OCI-LY7 (cell line): ENCODE measurements at regions not wholly inside any gene's neighbourhood (a gene's known extent, or its start where the extent isn't known, plus 50 kb on each side); places are given as distances from the start of the nearest gene placed in this dataset.

Source experiments
- BruUV-seq: library from RNA; stranded (reverse); fragments of 400-500 nt; replicated peaks from 2 replicates; lab custom pipeline; 2021; lab: Mats Ljungman, UMichigan
- CTCF ChIA-PET: fragments of 300-600 bp; sonication (Branson Sonifier 250); formaldehyde crosslinking; loops from one replicate; lab custom pipeline; 2022; ENCODE audit warnings: antibody characterized with exemption; ENCODE audit not compliant: unreplicated experiment; lab: Charles Lee
- POLR2A ChIA-PET: fragments of 300-600 bp; sonication (Branson Sonifier 250); formaldehyde crosslinking; loops from one replicate; lab custom pipeline; 2022; ENCODE audit warnings: antibody characterized with exemption; lab: Charles Lee
- DNase-seq: peaks from one replicate; pipeline ENCODE4 v3.0.0-alpha.2; 2015; ENCODE audit warnings: low spot score
- H2AFZ ChIP-seq: fragments of 200-600 bp; sonication (generic), shearing (Covaris generic); 2 replicates; pipeline ENCODE4 v1.6.1; 2014; ENCODE audit warnings: mild to moderate bottlenecking, antibody characterized with exemption, low read length, moderate library complexity
- H3K27ac ChIP-seq: fragments of 200-600 bp; sonication (generic); 2 replicates; pipeline ENCODE4 v1.5.1; 2014; ENCODE audit warnings: mixed run types, low read depth, mild to moderate bottlenecking, moderate library complexity, low read length, inconsistent platforms; ENCODE audit not compliant: poor library complexity, severe bottlenecking
- H3K36me3 ChIP-seq: fragments of 200-600 bp; sonication (generic); 2 replicates; pipeline ENCODE4 v1.6.1; 2014; ENCODE audit warnings: mild to moderate bottlenecking, antibody characterized with exemption, low read length, moderate library complexity, mixed read lengths; ENCODE audit not compliant: insufficient read depth
- H3K4me1 ChIP-seq: fragments of 200-600 bp; sonication (generic); 2 replicates; pipeline ENCODE4 v1.5.1; 2014; ENCODE audit warnings: mild to moderate bottlenecking, low read length; ENCODE audit not compliant: insufficient read depth, poor library complexity, severe bottlenecking
- H3K4me2 ChIP-seq: fragments of 200-600 bp; sonication (generic); 2 replicates; pipeline ENCODE4 v1.6.1; 2014; ENCODE audit warnings: mild to moderate bottlenecking, low read length
- H3K4me3 ChIP-seq: fragments of 200-600 bp; sonication (generic); 2 replicates; pipeline ENCODE4 v1.5.1; 2014; ENCODE audit warnings: mild to moderate bottlenecking, low read depth, low read length; ENCODE audit not compliant: poor library complexity, severe bottlenecking
- H3K79me2 ChIP-seq: fragments of 200-600 bp; sonication (generic); 2 replicates; pipeline ENCODE4 v1.6.1; 2016; ENCODE audit warnings: low read depth, mild to moderate bottlenecking, low read length, moderate library complexity, mixed read lengths; ENCODE audit not compliant: insufficient read depth
- H3K9me2 ChIP-seq: fragments of 200-600 bp; sonication (generic); 2 replicates; pipeline ENCODE4 v1.6.1; 2016; ENCODE audit warnings: mild to moderate bottlenecking, low read length, mixed read lengths; ENCODE audit not compliant: insufficient read depth
- H3K9me3 ChIP-seq: fragments of 200-600 bp; sonication (generic); 2 replicates; pipeline ENCODE4 v1.6.1; 2014; ENCODE audit warnings: mild to moderate bottlenecking, mixed run types, low read length, mixed read lengths
- H4K20me1 ChIP-seq: fragments of 200-600 bp; sonication (generic); 2 replicates; pipeline ENCODE4 v1.6.1; 2014; ENCODE audit warnings: mild to moderate bottlenecking, antibody characterized with exemption, low read length, moderate library complexity, mixed read lengths; ENCODE audit not compliant: insufficient read depth
- CTCF ChIP-seq: fragments of 200-600 bp; sonication (generic); conservative IDR thresholded peaks from 2 replicates; pipeline ENCODE4 v1.5.1; 2014; ENCODE audit warnings: mild to moderate bottlenecking, antibody characterized with exemption, low read length, moderate library complexity, mixed read lengths
- EZH2phosphoT487 ChIP-seq: fragments of 200-600 bp; sonication (generic); IDR thresholded peaks from 2 replicates; pipeline ENCODE4 v1.6.1; 2018; ENCODE audit warnings: low read depth, borderline replicate concordance, mild to moderate bottlenecking, mixed run types, antibody characterized with exemption, low read length, moderate library complexity, mixed read lengths
- intact Hi-C: fragments of 100-400 bp; cut with micrococcal nuclease; formaldehyde crosslinking; loops from one replicate; pipeline ENCODE4 v1.10.0; 2022; ENCODE audit not compliant: unreplicated experiment

GRCh38 chr3:103657756-103658155 is 1222.9 kb downstream of the ZPLD1 start:
- no peaks in the 10 kb centered on the region for H4K20me1 ChIP-seq
- H3K36me3 ChIP-seq = no peaks in the 10 kb centered on the region
- H3K4me2 ChIP-seq = no peak overlapping the region
- no peak overlapping the region for H3K4me3 ChIP-seq
- BruUV-seq = no TSS peak
- H2AFZ ChIP-seq = no peak overlapping the region
- intact Hi-C loops = no loop called here
- ChIA-PET POLR2A (no interaction called here), CTCF (no interaction called here)
- no peak overlapping the region for H3K27ac ChIP-seq
- no peak for DNase-seq
- TF ChIP-seq EZH2phosphoT487 = no peak
- TF ChIP-seq CTCF = no peak
- no peaks in the 10 kb centered on the region for H3K9me3 ChIP-seq
- no peaks in the 10 kb centered on the region for H3K79me2 ChIP-seq
- no peaks in the 10 kb centered on the region for H3K9me2 ChIP-seq
- H3K4me1 ChIP-seq = no peaks in the 10 kb centered on the region

- no peak for TF ChIP-seq EZH2phosphoT487
- no peak for TF ChIP-seq CTCF
- no peaks in the 10 kb centered on the region for H4K20me1 ChIP-seq
- H3K36me3 ChIP-seq = no peaks in the 10 kb centered on the region
- POLR2A ChIA-PET = no interaction called here
- no peak overlapping the region for H2AFZ ChIP-seq
- DNase-seq = no peak
- no peaks in the 10 kb centered on the region for H3K4me1 ChIP-seq
- no peaks in the 10 kb centered on the region for H3K9me2 ChIP-seq
- BruUV-seq = no TSS peak
- H3K4me3 ChIP-seq = no peak overlapping the region
- no peak overlapping the region for H3K27ac ChIP-seq
- no peaks in the 10 kb centered on the region for H3K9me3 ChIP-seq
- H3K79me2 ChIP-seq = no peaks in the 10 kb centered on the region
- no peak overlapping the region for H3K4me2 ChIP-seq
- CTCF ChIA-PET = no interaction called here
- intact Hi-C loops = no loop called here
Measured at GRCh38 chr3:103660810-103661209, 1226.0 kb downstream of the ZPLD1 start.

- BruUV-seq = no TSS peak
- no peaks in the 10 kb centered on the region for H3K9me2 ChIP-seq
- intact Hi-C loops = no loop called here
- H3K79me2 ChIP-seq = no peaks in the 10 kb centered on the region
- TF ChIP-seq CTCF (no peak), EZH2phosphoT487 (no peak)
- no peak overlapping the region for H3K4me3 ChIP-seq
- H2AFZ ChIP-seq = no peak overlapping the region
- DNase-seq = no peak
- no peaks in the 10 kb centered on the region for H3K4me1 ChIP-seq
- ChIA-PET POLR2A (no interaction called here), CTCF (no interaction called here)
- H3K9me3 ChIP-seq = no peaks in the 10 kb centered on the region
- H4K20me1 ChIP-seq = no peaks in the 10 kb centered on the region
- H3K36me3 ChIP-seq = no peaks in the 10 kb centered on the region
- no peak overlapping the region for H3K27ac ChIP-seq
- no peak overlapping the region for H3K4me2 ChIP-seq
Measured at GRCh38 chr3:103662591-103662990, 1227.8 kb downstream of the ZPLD1 start.
